Body of pancreas (tissue), 4 donors: ENCODE measurements at regions not wholly inside any gene's neighbourhood (a gene's known extent, or its start where the extent isn't known, plus 50 kb on each side); places are given as distances from the start of the nearest gene placed in this dataset.

Experiments
- ATAC-seq: fragments of 150-250 bp; one replicate; pipeline ENCODE4 v1.9.1; 2016
- DNase-seq, 4 donors: peaks; one replicate each; pipeline ENCODE4 v3.0.0-alpha.2; 2019
- H3K27ac ChIP-seq, 4 donors: fragments of 200-600 bp; sonication (generic); 1 replicate in 3 of 4; 2 replicates in 1 of 4; pipeline versions ENCODE4 v1.5.1 to v1.6.1; 2016 to 2019; ENCODE audit warnings: mild to moderate bottlenecking in 1 of 4, mixed read lengths in 1 of 4, moderate library complexity in 1 of 4
- H3K27me3 ChIP-seq, 2 donors: fragments of 200-600 bp; sonication (generic); one replicate each; pipeline ENCODE4 v1.6.0; 2016; ENCODE audit warnings: mild to moderate bottlenecking in 1 of 2
- H3K36me3 ChIP-seq, 2 donors: fragments of 200-600 bp; sonication (generic); replicated peaks in 1 of 2; 2 replicates each; pipeline ENCODE4 v1.5.1; 2016; ENCODE audit warnings: low read depth in 2 of 2; ENCODE audit not compliant: insufficient read depth in 1 of 2
- H3K4me1 ChIP-seq: fragments of 200-600 bp; sonication (generic); one replicate; pipeline ENCODE4 v1.6.0; 2016
- H3K4me3 ChIP-seq, 2 donors: fragments of 200-600 bp; sonication (generic); 1 replicate in 1 of 2; 2 replicates in 1 of 2; pipeline ENCODE4 v1.5.1; 2016 to 2019
- H3K9me3 ChIP-seq, 3 donors: fragments of 200-600 bp; sonication (generic); 1 replicate in 2 of 3; 2 replicates in 1 of 3; pipeline ENCODE4 v1.5.1; 2016
- POLR2A ChIP-seq, 3 donors: fragments of 450-650 bp; IDR thresholded peaks; one replicate each; pipeline ENCODE4 v1.6.1; 2016; ENCODE audit warnings: antibody characterized with exemption in 3 of 3, mild to moderate bottlenecking in 2 of 3
- WGBS, 2 donors: methylation state at CpG; one replicate each; pipeline ENCODE4 v1.1.5; 2017; 5-methylcytosine and 5-hydroxymethylcytosine counted together
- intact Hi-C: fragments of 100-400 bp; cut with DNase I; formaldehyde crosslinking; loops from one replicate; pipeline ENCODE4 v1.15.1; 2023
- TF ChIP-seq, protein P1 (sequence below), 7 experiments: fragments of 450-650 bp in 4 of 7; fragments of 200-600 bp in 3 of 7; sonication (generic) in 3 of 7; IDR thresholded peaks; one replicate each; pipeline ENCODE4 v1.5.1; 2016 to 2019; ENCODE audit warnings: antibody characterized with exemption in 7 of 7

GRCh38 chr7:159195946-159196345 is 51.3 kb upstream of the VIPR2 start:
- WGBS, 2 donors = 55 to 71% methylated on average over 5 of the region's 5 CpGs
- H3K27me3 ChIP-seq = no peaks in the 10 kb centered on the region
- H3K27ac ChIP-seq = no peak overlapping the region
- H3K4me3 ChIP-seq = no peak overlapping the region
- ATAC-seq = no peak
- no peak for TF ChIP-seq POLR2A (IDR thresholded peaks at IDR 0.05)
- TF ChIP-seq, protein P1, sequence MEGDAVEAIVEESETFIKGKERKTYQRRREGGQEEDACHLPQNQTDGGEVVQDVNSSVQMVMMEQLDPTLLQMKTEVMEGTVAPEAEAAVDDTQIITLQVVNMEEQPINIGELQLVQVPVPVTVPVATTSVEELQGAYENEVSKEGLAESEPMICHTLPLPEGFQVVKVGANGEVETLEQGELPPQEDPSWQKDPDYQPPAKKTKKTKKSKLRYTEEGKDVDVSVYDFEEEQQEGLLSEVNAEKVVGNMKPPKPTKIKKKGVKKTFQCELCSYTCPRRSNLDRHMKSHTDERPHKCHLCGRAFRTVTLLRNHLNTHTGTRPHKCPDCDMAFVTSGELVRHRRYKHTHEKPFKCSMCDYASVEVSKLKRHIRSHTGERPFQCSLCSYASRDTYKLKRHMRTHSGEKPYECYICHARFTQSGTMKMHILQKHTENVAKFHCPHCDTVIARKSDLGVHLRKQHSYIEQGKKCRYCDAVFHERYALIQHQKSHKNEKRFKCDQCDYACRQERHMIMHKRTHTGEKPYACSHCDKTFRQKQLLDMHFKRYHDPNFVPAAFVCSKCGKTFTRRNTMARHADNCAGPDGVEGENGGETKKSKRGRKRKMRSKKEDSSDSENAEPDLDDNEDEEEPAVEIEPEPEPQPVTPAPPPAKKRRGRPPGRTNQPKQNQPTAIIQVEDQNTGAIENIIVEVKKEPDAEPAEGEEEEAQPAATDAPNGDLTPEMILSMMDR (IDR thresholded peaks at IDR 0.05) = no peak
- no peaks in the 10 kb centered on the region for H3K36me3 ChIP-seq
- intact Hi-C loops = no loop called here
- H3K9me3 ChIP-seq = no peaks in the 10 kb centered on the region
- no peak for DNase-seq
- H3K4me1 ChIP-seq = no peaks in the 10 kb centered on the region
